Lower lobe of right lung (tissue), 2 donors: ENCODE measurements at regions not wholly inside any gene's neighbourhood (a gene's known extent, or its start where the extent isn't known, plus 50 kb on each side); places are given as distances from the start of the nearest gene placed in this dataset.

Source experiments
- ATAC-seq, 2 donors: fragments of 200-7000 bp; cut with Tn5 transposase; one replicate each; pipeline ENCODE4 v1.9.1; 2020 to 2022; ENCODE audit warnings: mild to moderate bottlenecking in 2 of 2, moderate library complexity in 2 of 2
- DNase-seq: peaks from one replicate; pipeline ENCODE4 v3.0.0-alpha.2; 2020
- H3K27ac ChIP-seq: fragments of 200-600 bp; one replicate; pipeline ENCODE4 v1.8.0; 2022
- H3K27me3 ChIP-seq: fragments of 200-600 bp; one replicate; pipeline ENCODE4 v1.8.0; 2022; ENCODE audit warnings: low read depth
- H3K36me3 ChIP-seq: fragments of 200-600 bp; one replicate; pipeline ENCODE4 v1.8.0; 2022; ENCODE audit warnings: mild to moderate bottlenecking
- H3K4me1 ChIP-seq: fragments of 200-600 bp; one replicate; pipeline ENCODE4 v1.8.0; 2022
- H3K4me3 ChIP-seq: fragments of 200-600 bp; one replicate; pipeline ENCODE4 v1.8.0; 2022; ENCODE audit warnings: mild to moderate bottlenecking
- H3K9me3 ChIP-seq: fragments of 200-600 bp; one replicate; pipeline ENCODE4 v1.8.0; 2022
- CTCF ChIP-seq: fragments of 200-600 bp; IDR thresholded peaks from one replicate; pipeline ENCODE4 v1.8.0; 2022; ENCODE audit warnings: antibody characterized with exemption, mild to moderate bottlenecking
- intact Hi-C: fragments of 100-400 bp; cut with DNase I; formaldehyde crosslinking; loops from one replicate; pipeline ENCODE4 v1.11.0; 2022
- donor health status: DM: no; HTN: yes; CAD: no; lungs with severe emphysema.

DNA sequence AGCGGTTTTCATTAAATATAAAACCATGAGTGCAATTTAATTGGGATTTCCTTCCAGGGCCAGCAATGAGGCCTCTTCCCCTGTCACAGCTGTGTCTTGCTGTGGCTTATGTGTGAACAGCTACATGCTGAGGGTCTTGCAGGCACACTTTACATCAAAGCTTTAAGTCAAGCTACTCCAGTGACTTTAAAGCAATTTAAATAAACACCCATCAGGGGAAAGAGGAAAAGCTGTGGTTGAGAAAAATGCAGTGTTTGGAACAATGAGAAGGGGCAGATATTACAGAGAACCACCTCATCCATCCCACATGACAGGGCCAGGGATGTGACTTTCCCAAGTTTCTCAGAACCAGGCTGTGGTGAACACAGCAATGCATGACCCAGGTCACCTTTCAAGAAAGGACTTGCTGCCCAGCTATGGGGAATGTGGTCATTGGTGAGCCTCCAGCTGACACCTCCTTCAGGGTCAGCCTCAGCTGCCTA lies 115.9 kb upstream of the LPAR1 start:
- Histone ChIP-seq H3K4me3 (no peak overlapping the region), H3K9me3 (no peaks in the 10 kb centered on the region), H3K27ac (no peak overlapping the region), H3K36me3 (no peaks in the 10 kb centered on the region), H3K4me1 (no peaks in the 10 kb centered on the region), H3K27me3 (no peaks in the 10 kb centered on the region)
- no peak for TF ChIP-seq CTCF
- intact Hi-C loops, result no loop called here
- no peak for ATAC-seq
- DNase-seq, result no peak

DNA sequence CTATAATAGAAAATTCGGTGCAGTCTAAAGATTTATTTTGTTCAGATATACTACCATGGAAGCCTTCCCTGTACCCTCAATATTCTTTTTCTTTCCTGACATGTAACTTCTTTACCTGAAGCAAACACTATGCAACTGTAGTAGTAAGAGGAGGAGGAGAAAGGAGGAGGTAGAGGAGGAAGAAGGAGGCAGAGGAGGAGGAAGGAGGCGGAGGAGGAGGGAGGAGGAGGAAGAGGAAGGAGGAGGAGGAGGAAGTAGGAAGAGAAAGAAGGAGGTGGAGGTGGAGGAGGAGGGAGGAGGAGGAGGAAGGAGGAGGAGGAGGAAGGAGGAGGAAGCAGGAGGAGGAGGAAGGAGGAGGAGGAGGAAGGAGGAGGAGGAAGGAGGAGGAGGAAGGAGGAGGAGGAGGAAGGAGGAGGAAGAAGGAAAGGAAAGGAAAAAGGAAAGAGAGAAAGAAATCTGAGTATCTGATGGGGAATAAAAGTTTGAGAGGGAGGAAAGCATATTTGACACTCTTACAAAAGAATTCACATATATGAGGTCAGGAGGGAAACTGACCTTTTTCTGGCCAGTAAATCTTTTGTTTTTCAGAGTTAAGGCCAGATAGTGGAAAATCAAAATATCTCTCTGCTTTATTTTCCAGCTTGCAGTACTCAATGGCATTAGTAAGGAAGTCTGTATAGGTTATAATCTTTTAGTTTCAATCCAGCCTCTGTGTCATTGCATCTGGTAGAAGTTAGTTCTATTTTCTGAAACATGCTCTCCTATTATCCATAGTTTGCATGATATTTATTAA lies 114.5 kb upstream of the LPAR1 start:
- ATAC-seq, result no peak
- no peak for TF ChIP-seq CTCF
- intact Hi-C loops, result no loop called here
- H3K9me3 ChIP-seq, result no peaks in the 10 kb centered on the region
- no peak overlapping the region for H3K27ac ChIP-seq
- H3K36me3 ChIP-seq, result no peaks in the 10 kb centered on the region
- no peaks in the 10 kb centered on the region for H3K4me1 ChIP-seq
- no peak overlapping the region for H3K4me3 ChIP-seq
- H3K27me3 ChIP-seq, result no peaks in the 10 kb centered on the region
- no peak for DNase-seq

GRCh38 chr9:111151537-111151936 lies 113.3 kb upstream of the LPAR1 start:
- DNase-seq (no peak), ATAC-seq (no peak)
- no peak for TF ChIP-seq CTCF
- Histone ChIP-seq H3K4me3 (no peak overlapping the region), H3K27ac (no peak overlapping the region), H3K4me1 (no peaks in the 10 kb centered on the region), H3K36me3 (no peaks in the 10 kb centered on the region), H3K27me3 (no peaks in the 10 kb centered on the region), H3K9me3 (no peaks in the 10 kb centered on the region)
- intact Hi-C loops, result no loop called here

GRCh38 chr9:111150181-111150580 lies 111.9 kb upstream of the LPAR1 start:
- TF ChIP-seq CTCF, result no peak
- Histone ChIP-seq H3K36me3 (no peaks in the 10 kb centered on the region), H3K4me1 (no peaks in the 10 kb centered on the region), H3K27me3 (no peaks in the 10 kb centered on the region), H3K9me3 (no peaks in the 10 kb centered on the region), H3K27ac (no peak overlapping the region), H3K4me3 (no peak overlapping the region)
- DNase-seq (no peak), ATAC-seq (no peak)
- intact Hi-C loops, result no loop called here

- Histone ChIP-seq H3K9me3 (no peaks in the 10 kb centered on the region), H3K4me1 (no peaks in the 10 kb centered on the region), H3K4me3 (no peak overlapping the region), H3K27ac (no peak overlapping the region), H3K36me3 (no peaks in the 10 kb centered on the region), H3K27me3 (no peaks in the 10 kb centered on the region)
- DNase-seq, result no peak
- ATAC-seq, result no peak
- TF ChIP-seq CTCF, result no peak
- intact Hi-C loops, result no loop called here
Observed at GRCh38 chr9:111149018-111149759, 110.9 kb upstream of the LPAR1 start.
